Activated B cell treated with CpG ODN at 0.5 μM for 24 hours (primary cell): ENCODE measurements at regions not wholly inside any gene's neighbourhood (a gene's known extent, or its start where the extent isn't known, plus 50 kb on each side); places are given as distances from the start of the nearest gene placed in this dataset.

ENCODE experiments used
- ATAC-seq: fragments of 200-7000 bp; cut with Tn5 transposase; one replicate; pipeline ENCODE4 v1.10.0; 2021; ENCODE audit warnings: low read depth, mild to moderate bottlenecking, moderate library complexity
- CTCF ChIA-PET: fragments of 350-600 bp; sonication (Branson Sonifier 250); formaldehyde crosslinking; loops from one replicate; lab custom pipeline; 2021; ENCODE audit warnings: antibody characterized with exemption; lab: Charles Lee
- POLR2A ChIA-PET: fragments of 350-600 bp; sonication (Branson Sonifier 250); formaldehyde crosslinking; loops from one replicate; lab custom pipeline; 2021; ENCODE audit warnings: antibody characterized with exemption; lab: Charles Lee
- DNase-seq: peaks from one replicate; pipeline ENCODE4 v3.0.0; 2022
- H3K27ac Mint-ChIP-seq: one replicate; pipeline ENCODE4 v1.8.0; 2020; ENCODE audit warnings: mixed read lengths
- H3K27me3 Mint-ChIP-seq: one replicate; pipeline ENCODE4 v1.8.0; 2021; ENCODE audit warnings: mixed read lengths
- H3K36me3 Mint-ChIP-seq: one replicate; pipeline ENCODE4 v1.8.0; 2021; ENCODE audit warnings: low read depth, mixed read lengths
- H3K4me1 Mint-ChIP-seq: one replicate; pipeline ENCODE4 v1.8.0; 2021; ENCODE audit warnings: mixed read lengths
- H3K4me3 Mint-ChIP-seq: one replicate; pipeline ENCODE4 v1.8.0; 2020; ENCODE audit warnings: mild to moderate bottlenecking, mixed read lengths
- H3K9me3 Mint-ChIP-seq: one replicate; pipeline ENCODE4 v1.8.0; 2020; ENCODE audit warnings: mixed read lengths
- intact Hi-C: fragments of 100-400 bp; cut with micrococcal nuclease; formaldehyde crosslinking; loops from one replicate; pipeline ENCODE4 v1.15.1; 2024
- TF ChIP-seq, protein P1 (sequence below): fragments of 200-600 bp; IDR thresholded peaks from one replicate; pipeline ENCODE4 v1.8.0; 2022; ENCODE audit warnings: antibody characterized with exemption, mild to moderate bottlenecking

DNA sequence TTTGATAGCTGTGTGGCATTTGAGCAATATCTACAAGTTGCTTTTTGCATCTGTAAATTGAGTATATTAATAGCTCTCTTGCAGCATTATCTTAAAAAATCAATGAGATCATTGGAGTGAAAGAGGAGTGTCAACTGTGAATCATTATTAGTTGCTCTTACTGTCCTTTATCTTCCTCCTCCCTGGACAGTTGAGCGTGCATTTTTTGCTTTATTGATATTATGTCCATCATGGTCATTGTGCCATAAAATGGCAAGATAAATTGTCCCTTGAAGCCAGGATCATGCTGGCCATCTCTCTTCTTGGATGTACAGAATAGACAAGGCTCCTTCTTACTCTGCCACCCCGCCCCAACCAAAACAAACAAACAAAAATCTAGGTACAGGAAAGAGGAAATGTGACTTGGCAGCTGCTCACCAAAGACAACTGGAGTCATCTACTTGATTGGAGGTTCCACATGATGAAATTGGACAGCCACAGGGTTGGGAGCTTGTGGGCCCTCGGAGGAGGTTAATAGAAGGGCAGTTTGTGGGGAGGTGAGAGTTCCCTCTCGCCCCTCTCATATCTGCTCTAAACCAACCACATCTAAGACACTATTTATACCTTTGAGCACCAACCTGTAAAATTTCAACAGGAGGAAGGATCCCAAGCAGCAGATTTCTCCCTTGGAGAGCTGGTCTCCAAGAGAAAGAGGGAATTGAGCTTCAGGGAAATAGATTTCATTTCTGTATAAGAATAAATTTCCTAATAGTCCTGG, 252.7 kb downstream of the SKIDA1 start:
- TF ChIP-seq, protein P1, sequence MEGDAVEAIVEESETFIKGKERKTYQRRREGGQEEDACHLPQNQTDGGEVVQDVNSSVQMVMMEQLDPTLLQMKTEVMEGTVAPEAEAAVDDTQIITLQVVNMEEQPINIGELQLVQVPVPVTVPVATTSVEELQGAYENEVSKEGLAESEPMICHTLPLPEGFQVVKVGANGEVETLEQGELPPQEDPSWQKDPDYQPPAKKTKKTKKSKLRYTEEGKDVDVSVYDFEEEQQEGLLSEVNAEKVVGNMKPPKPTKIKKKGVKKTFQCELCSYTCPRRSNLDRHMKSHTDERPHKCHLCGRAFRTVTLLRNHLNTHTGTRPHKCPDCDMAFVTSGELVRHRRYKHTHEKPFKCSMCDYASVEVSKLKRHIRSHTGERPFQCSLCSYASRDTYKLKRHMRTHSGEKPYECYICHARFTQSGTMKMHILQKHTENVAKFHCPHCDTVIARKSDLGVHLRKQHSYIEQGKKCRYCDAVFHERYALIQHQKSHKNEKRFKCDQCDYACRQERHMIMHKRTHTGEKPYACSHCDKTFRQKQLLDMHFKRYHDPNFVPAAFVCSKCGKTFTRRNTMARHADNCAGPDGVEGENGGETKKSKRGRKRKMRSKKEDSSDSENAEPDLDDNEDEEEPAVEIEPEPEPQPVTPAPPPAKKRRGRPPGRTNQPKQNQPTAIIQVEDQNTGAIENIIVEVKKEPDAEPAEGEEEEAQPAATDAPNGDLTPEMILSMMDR: no peak
- Mint-ChIP-seq H3K27ac (no peak overlapping the region), H3K4me3 (no peak overlapping the region), H3K27me3 (no peaks in the 10 kb centered on the region), H3K4me1 (no peaks in the 10 kb centered on the region), H3K9me3 (peaks cover 3% of the 10 kb centered on the region), H3K36me3 (no peaks in the 10 kb centered on the region)
- no peak for ATAC-seq
- no peak for DNase-seq
- CTCF ChIA-PET: no interaction called here
- intact Hi-C loops: no loop called here
- POLR2A ChIA-PET: no interaction called here

DNA sequence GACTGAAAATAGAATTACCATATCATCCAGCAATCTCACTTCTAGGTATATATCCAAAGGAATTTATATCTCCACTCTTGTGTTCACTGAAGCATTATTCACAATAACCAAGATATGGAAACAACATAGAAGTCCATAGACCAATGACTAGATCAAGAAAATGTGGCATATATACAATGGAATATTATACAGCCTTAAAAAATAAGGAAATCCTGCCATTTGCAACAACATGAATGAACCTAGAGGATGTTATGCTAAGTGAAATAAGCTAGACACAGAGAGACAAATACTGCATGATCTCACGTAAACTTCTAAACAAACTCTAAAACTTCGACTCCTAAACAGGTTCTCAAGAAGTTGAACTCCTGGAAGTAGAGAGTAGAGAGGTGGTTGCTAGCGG, 254.5 kb downstream of the SKIDA1 start:
- intact Hi-C loops: no loop called here
- H3K27me3 Mint-ChIP-seq: no peaks in the 10 kb centered on the region
- H3K36me3 Mint-ChIP-seq: no peaks in the 10 kb centered on the region
- TF ChIP-seq, protein P1: no peak
- H3K4me1 Mint-ChIP-seq: no peaks in the 10 kb centered on the region
- DNase-seq (no peak), ATAC-seq (no peak)
- POLR2A ChIA-PET: no interaction called here
- CTCF ChIA-PET: no interaction called here
- H3K9me3 Mint-ChIP-seq: peaks cover 3% of the 10 kb centered on the region
- H3K27ac Mint-ChIP-seq: no peak overlapping the region
- H3K4me3 Mint-ChIP-seq: no peak overlapping the region

DNA sequence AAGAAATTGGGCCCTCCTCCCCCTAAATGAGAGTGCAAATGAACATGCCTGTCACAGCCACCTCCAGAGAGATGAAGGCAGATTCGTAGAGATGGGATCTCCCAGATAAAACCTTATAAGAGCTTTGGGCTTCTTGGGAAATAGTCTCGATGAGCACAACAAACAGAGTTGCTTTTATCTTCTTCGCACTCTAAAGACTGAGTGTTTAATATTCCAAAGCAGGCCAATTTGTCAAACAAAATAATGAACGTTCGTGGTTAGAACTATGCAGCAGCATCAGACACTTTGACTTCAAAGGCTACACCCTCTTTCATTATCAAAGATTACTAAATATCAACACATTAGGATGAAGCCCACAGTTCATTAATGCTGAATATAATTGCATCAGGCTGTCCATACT, 256.2 kb downstream of the SKIDA1 start:
- no peak overlapping the region for H3K4me3 Mint-ChIP-seq
- CTCF ChIA-PET: no interaction called here
- intact Hi-C loops: no loop called here
- no peak overlapping the region for H3K27ac Mint-ChIP-seq
- no peaks in the 10 kb centered on the region for H3K36me3 Mint-ChIP-seq
- no peaks in the 10 kb centered on the region for H3K27me3 Mint-ChIP-seq
- POLR2A ChIA-PET: no interaction called here
- DNase-seq (no peak), ATAC-seq (no peak)
- TF ChIP-seq, protein P1: no peak
- H3K4me1 Mint-ChIP-seq: peaks cover 3% of the 10 kb centered on the region
- peaks cover 3% of the 10 kb centered on the region for H3K9me3 Mint-ChIP-seq

DNA sequence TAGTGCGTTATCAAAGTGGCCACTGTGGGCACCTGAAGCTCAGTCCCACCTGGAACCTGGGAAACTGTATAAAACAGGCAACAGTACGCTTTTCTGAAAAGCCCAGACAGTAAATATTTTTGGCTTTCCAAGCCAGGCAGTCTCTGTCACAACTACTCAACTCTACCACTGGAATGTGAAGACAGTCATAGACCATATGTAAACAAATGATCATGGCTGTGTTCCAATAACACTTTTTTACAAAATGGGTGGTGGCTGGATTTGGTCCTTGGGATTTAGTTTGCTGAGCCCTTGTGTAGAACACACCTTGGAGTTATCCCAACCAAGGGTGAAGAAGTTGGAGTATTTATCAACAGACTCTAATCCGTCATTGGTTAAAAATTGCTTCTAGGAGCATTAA, 259.9 kb downstream of the SKIDA1 start:
- Mint-ChIP-seq H3K4me3 (no peak overlapping the region), H3K27me3 (no peaks in the 10 kb centered on the region), H3K36me3 (no peaks in the 10 kb centered on the region), H3K27ac (no peak overlapping the region), H3K4me1 (peaks cover 3% of the 10 kb centered on the region), H3K9me3 (peaks cover 1% of the 10 kb centered on the region)
- ATAC-seq (no peak), DNase-seq (no peak)
- TF ChIP-seq, protein P1: no peak
- POLR2A ChIA-PET: no interaction called here
- CTCF ChIA-PET: no interaction called here
- intact Hi-C loops: no loop called here

DNA sequence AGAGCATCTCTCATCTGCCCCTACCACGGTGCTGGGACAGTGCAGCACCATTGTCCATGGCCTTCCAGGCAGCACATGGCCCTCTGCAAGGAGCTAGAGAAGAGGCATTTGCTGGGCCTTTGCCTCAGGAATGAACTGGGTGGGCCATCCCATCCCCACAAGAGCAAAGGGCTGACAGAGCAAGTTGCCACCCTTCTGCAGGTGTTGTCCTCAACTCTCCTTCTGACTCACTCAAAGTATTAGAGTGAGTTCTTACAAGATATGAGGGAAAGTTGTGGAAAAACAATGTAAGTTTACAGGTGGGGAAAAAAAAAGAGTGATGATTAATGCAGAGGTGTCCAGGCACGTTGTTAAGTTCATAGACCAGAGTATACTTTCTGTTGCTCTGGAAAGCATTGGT, 261.2 kb downstream of the SKIDA1 start:
- TF ChIP-seq, protein P1: no peak
- DNase-seq: no peak
- H3K27me3 Mint-ChIP-seq: no peaks in the 10 kb centered on the region
- H3K4me3 Mint-ChIP-seq: no peak overlapping the region
- ATAC-seq: no peak
- no peaks in the 10 kb centered on the region for H3K9me3 Mint-ChIP-seq
- intact Hi-C loops: no loop called here
- ChIA-PET POLR2A (no interaction called here), CTCF (no interaction called here)
- H3K36me3 Mint-ChIP-seq: no peaks in the 10 kb centered on the region
- H3K27ac Mint-ChIP-seq: no peak overlapping the region
- H3K4me1 Mint-ChIP-seq: peaks cover 3% of the 10 kb centered on the region
